ENCODE measurements at regions not wholly inside any gene's neighbourhood (a gene's known extent, or its start where the extent isn't known, plus 50 kb on each side); places are given as distances from the start of the nearest gene placed in this dataset.
"Not testable (repeated sequence)": the region's sequence is repeated elsewhere in the genome, so short reads cannot be mapped to it uniquely, and the experiment has no call there.

DNA sequence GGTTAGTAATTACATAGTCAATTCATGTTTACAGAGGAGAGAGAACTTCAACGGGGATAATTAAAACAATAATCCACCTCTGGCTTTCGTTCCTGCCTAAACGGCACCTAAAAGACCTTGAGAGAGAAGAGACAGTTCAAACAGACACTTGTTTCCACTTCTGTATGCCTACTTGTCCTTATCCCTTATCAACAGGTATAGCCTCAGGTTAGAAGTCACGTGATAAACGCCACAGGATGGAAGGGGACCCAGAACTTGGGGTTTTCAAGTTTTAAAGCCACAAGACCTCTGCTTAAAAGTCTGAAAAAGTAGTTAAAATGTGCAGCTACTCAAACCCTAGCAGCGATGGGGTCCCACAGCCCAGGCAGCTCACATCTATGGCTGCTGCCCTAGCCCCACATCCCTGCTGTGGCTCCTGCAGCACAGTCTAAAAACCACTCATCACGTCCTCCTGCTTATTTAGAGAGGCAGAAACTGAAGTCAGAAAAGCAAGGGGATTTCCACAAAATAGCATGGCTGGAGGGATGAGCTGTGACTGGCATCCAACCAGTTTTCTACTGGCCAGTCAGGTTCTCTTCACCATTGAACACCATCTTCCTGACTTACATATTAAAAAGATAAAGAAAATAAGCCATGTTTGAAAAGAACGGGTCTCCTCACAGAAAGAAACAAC, 51.2 kb upstream of the SEC16B start:
- no peak for DNase-seq

DNA sequence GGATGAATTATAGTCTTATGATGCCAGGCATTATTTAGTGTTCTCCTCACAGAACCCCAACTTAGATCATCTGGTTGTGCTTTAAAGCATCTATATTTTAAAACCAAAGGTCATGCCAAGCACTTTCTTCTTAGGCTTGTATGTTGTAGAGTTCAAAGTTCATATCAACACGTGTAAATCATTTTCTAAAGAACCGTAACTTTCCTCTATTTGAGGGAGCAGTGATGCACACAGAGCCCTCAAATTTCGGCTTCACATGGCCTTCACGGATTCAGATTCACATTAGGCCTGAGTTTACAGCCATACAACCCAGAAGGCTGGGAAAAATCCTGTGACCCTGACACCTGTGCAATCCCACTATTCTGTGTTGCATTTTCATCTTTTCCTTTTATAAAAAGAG, 52.1 kb upstream of the SEC16B start:
- no peak for DNase-seq

- DNase-seq, result no peak
These were observed 53.3 kb upstream of the SEC16B start for GRCh38 chr1:178023181-178023618.

- no peak for DNase-seq
These were observed 54.6 kb upstream of the SEC16B start for GRCh38 chr1:178024504-178024903.

DNA sequence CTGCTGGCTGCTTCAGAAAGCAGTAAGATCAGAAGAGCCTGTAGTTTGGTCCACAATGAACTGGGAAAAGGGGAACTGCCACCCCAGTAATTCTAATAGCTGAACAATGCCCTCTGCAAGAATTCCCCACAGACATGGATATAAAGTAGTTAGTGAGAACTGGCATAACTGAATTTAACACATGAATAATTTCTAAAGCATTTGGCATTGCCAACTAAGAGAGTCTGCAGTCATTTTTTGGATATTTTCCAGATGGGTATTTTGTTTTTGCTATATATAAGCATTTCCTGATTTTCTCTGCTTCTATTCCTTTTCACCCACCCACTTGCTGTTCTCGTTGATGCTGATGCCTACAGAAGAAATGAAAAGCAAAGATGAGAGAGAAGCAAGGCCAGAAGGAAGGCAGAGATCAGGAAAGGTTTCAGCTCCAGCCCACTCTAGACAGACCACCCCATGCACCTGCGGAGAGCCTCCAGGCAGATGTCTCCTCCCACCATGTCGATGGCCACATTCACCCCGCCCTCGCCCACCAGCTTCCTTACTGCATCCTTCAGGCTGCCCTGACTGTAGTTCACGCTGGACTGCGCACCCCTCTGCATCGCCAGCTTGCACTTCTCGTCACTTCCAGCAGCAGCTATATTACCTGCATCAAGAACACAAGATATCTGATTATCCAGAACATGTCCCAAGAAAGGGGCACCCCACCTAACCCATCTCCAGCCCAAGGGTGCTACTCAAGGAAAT, 55.9 kb upstream of the SEC16B start:
- DNase-seq, result no peak

DNA sequence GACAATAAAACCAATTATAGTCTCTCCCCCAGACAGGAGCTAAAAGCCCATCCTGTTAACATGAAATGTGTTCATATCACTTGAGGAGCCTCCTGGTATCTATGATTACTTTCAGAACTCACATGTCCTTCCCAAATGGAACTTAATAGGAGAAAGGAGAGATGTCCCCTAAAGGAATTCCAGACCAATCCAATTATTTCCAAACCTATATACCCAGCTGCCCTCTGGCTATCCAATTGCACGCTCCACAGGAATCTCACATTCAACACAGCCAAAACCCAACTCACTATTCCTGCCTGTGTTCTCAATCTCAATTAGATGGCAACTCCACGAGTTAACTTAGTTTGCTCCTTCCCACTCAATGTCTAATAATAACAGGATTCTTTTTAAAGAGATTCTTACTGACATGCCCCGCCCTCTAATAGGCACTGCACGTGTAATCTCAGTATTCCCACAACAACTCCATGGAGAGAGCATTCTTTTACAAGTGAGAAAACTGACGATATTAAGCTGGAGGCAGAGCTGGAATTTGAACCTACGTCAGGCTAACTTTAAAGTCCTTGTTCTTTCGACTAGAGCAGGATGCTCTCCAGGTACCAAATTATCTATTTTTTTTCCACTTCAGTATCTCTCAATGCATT, 59.1 kb upstream of the SEC16B start:
- no peak for DNase-seq

DNA sequence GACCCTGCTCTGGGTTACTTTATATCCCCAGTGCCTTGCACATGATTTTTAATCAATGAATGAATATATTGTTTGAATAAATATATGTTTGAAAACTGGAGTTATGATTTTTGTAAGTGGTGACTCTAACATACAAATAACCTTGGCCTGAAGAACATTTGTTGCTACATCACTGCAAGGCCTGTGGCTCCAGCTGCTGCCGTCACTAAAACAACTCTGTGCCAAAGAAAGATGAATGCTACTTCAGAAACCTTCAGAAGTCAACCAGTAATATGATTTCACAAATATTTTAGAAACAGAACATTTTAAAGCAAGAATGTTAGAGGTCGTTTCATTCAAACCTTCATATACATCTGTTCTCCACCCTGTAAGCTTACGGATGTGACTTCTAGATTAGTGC, 60.6 kb upstream of the SEC16B start:
- no peak for DNase-seq

DNA sequence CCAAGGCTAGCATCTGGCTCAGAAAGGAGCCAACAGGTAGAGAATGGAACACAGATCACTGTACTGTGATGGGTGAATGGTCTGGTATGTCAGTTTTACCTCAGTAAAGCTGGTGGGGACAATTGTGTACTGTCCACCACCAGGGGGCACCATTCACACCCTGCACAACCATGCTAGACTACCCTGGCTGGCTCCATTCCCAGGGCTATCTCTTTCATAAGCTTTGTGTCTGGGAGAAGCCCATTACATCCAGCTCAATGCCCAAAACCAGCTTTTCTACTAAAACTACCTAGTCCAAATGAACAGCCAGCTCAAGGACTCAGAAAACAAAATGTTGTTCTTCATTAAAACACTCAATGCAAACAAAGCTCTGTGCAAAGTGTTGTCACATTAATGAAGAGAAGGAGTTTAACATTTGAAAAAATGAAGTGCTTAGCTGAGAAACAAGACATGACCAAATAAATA, 62.0 kb upstream of the RASAL2 start:
- peak; percentile 56 for DNase-seq

- no peak for DNase-seq
These were observed 60.9 kb upstream of the RASAL2 start for GRCh38 chr1:178033019-178033418.

DNA sequence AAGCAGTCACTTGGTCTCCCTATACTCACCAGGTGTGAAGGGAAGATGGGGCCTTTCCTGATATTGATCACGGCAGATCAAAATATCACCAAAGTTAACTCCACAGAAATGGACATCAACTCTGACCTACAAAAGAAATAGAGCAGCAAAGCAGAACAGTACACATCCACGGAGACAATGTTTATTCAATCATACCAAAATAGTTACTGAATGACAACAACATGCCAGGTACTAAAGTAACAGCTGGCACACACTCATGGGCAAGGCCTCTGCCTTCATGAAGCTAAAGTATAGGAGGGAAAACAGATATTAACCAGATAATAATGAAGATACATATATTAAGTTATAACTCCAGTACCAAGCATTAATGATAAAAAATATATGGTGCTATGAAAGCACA, 59.2 kb upstream of the RASAL2 start:
- DNase-seq, result no peak

GRCh38 chr1:178036090-178036489, 57.8 kb upstream of the RASAL2 start:
- DNase-seq, result no peak

DNA sequence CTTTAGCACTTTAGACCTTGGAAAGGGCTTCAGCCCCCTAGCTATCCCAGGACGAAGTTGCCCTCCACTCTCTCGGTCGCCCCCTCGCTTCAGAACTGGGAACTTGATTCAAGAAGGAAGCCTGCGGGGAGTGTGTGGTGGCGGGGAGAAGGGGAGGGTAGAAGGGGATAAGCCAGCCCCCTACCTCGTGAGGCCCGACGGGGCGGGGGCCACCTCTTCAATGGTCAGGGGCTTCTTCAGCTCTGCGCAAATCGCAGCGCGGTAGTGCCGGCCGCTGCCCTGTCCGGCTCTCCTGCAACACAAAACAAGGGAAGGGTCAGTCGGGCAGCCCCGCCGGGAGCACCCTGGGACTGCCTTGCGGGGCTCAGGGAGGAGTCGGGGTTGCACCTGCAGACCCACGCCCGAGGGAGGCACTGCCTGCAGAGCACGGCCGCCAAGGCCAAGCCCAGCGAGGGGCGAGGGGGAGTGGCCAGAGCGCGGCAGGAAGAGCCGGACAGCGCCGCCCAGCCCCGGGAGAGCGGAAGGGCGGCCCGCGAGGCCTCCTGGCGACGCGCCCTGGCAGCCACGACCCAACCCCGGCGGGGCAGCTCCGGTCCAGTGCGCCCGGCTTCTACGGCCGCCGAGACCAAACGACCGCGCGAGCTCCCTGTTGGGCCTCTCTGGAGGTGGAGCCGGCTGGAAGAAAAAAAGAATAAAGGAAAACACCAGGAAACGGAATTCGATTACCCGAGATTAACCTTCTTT, 56.2 kb upstream of the RASAL2 start:
- peak; percentile 89 for DNase-seq

DNA sequence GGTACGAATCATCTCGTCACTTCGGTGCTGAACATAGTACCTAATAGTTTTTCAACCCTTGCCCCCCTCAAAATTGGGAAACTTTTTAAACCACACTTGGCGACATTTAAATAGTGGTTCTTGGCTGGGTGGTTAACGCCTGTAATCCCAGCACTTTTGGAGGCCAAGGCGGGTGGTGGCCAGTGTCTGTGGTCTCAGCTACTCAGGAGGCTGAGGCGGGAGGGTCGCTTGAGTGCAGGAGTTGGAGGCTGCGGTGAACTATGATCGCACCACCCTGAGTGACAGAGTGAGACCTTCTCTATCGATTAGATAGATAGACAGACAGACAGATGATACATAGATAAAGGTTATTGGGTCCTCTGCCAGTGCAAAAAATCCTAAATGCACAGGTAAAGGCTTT, 55.5 kb upstream of the RASAL2 start:
- DNase-seq, result no peak

- no peak for DNase-seq
These were observed 54.0 kb upstream of the RASAL2 start for GRCh38 chr1:178039891-178040290.

DNA sequence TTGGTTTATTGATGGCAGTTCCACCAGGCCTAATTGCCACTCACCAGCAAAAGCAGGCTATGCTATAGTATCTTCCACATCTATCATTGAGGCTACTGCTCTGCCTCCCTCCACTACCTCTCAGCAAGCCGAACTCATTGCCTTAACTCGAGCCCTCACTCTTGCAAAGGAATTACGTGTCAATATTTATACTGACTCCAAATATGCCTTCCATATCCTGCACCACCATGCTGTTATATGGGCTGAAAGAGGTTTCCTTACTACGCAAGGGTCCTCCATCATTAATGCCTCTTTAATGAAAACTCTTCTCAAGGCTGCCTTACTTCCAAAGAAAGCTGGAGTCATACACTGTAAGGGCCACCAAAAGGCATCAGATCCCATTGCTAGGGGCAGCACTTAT, 50.0 kb upstream of the RASAL2 start:
- DNase-seq, result not testable (repeated sequence)
